ENCODE measurements at regions not wholly inside any gene's neighbourhood (a gene's known extent, or its start where the extent isn't known, plus 50 kb on each side); places are given as distances from the start of the nearest gene placed in this dataset.
"Not testable (repeated sequence)": the region's sequence is repeated elsewhere in the genome, so short reads cannot be mapped to it uniquely, and the experiment has no call there.

GRCh38 chr22:22773979-22774604 is 113.5 kb upstream of the IGLL5 start:
- no peak for TF ChIP-seq CTCF (conservative IDR thresholded peaks at IDR 0.05)
- H3K27ac ChIP-seq, result no peak overlapping the region

- H3K27ac ChIP-seq, result not testable (repeated sequence)
Observed at GRCh38 chr22:22774762-22775161, 112.9 kb upstream of the IGLL5 start.

GRCh38 chr22:22776121-22776520 is 111.5 kb upstream of the IGLL5 start:
- no peak for TF ChIP-seq CTCF (conservative IDR thresholded peaks at IDR 0.05)
- H3K27ac ChIP-seq, result no peak overlapping the region

GRCh38 chr22:22779213-22779612 is 108.4 kb upstream of the IGLL5 start:
- TF ChIP-seq CTCF (conservative IDR thresholded peaks at IDR 0.05), result no peak
- H3K27ac ChIP-seq, result no peak overlapping the region

- TF ChIP-seq CTCF (conservative IDR thresholded peaks at IDR 0.05), result no peak
- peak overlapping the region; percentile 59 for H3K27ac ChIP-seq
Observed at GRCh38 chr22:22783575-22783974, 104.0 kb upstream of the IGLL5 start.

- peak overlapping the region; percentile 59 for H3K27ac ChIP-seq
- TF ChIP-seq CTCF (conservative IDR thresholded peaks at IDR 0.05), result no peak
Observed at GRCh38 chr22:22784249-22785039, 103.2 kb upstream of the IGLL5 start.

DNA sequence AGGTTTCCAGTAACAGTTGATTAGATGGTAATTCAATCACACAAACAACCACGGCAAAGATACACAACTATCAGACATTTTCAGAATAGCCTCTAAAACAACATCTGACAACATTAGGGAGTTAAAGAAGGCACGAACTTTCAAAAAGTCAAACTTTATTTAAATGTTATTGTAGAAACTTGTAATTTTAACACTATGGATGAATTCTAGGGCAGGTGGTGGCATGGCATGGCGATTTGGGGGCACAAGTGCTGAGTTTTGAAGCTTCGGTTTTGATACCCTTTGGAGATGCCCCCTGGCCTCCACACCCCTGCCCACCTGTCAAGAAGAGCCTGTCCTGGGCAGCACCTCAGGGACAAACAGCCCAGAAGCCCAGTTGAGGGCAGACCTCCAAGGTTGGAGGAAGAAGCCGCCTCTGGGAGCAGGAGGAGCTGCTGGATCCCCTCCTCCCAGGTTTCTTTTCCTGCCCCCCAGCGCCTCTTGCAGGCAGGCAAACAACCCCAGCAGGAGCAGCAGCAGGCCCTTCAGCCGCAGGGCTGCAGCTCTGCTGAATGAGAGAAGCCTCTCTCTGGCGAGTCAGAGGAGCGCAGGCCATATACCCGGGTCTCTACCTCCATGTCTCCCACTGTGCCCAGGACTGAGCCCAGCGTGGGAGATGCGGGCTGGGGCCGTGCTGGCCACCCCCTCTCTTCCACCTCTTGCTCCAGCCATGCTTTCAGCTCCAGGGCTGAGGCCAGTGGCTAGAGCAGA is 102.1 kb upstream of the IGLL5 start:
- no peak for TF ChIP-seq CTCF (conservative IDR thresholded peaks at IDR 0.05)
- peak overlapping the region; percentile 63 for H3K27ac ChIP-seq
